Peyer's patch (tissue), 4 donors: ENCODE measurements at regions not wholly inside any gene's neighbourhood (a gene's known extent, or its start where the extent isn't known, plus 50 kb on each side); places are given as distances from the start of the nearest gene placed in this dataset.

Experiments
- CTCF ChIP-seq, 6 experiments: fragments of 450-650 bp in 4 of 6; fragments of 200-600 bp in 2 of 6; sonication (generic) in 1 of 6; IDR thresholded peaks; one replicate each; pipeline ENCODE4 v1.5.1; 2017 to 2019; ENCODE audit warnings: antibody characterized with exemption in 6 of 6, mild to moderate bottlenecking in 3 of 6, moderate library complexity in 1 of 6
- POLR2A ChIP-seq, 2 donors: fragments of 450-650 bp; IDR thresholded peaks; one replicate each; pipeline ENCODE4 v1.5.1; 2017; ENCODE audit warnings: antibody characterized with exemption in 2 of 2, mild to moderate bottlenecking in 2 of 2, moderate library complexity in 2 of 2

- no peak for TF ChIP-seq CTCF (IDR thresholded peaks at IDR 0.05)
- TF ChIP-seq POLR2A (IDR thresholded peaks at IDR 0.05) = no peak
Observed at GRCh38 chr15:91660174-91660649, 193.3 kb upstream of the SLCO3A1 start.
